Thyroid gland (tissue), 4 donors: ENCODE measurements at regions not wholly inside any gene's neighbourhood (a gene's known extent, or its start where the extent isn't known, plus 50 kb on each side); places are given as distances from the start of the nearest gene placed in this dataset.

Experiments
- CTCF ChIP-seq, 6 experiments: fragments of 200-600 bp in 3 of 6; fragments of 450-650 bp in 3 of 6; sonication (generic) in 3 of 6; IDR thresholded peaks; one replicate each; pipeline ENCODE4 v1.5.1; 2016 to 2019; ENCODE audit warnings: antibody characterized with exemption in 6 of 6, mild to moderate bottlenecking in 2 of 6, inconsistent platforms in 1 of 6, moderate library complexity in 1 of 6
- POLR2A ChIP-seq, 2 donors: fragments of 450-650 bp; IDR thresholded peaks; one replicate each; pipeline ENCODE4 v1.6.1; 2017; ENCODE audit warnings: antibody characterized with exemption in 2 of 2, mild to moderate bottlenecking in 2 of 2, moderate library complexity in 1 of 2

GRCh38 chr5:2019716-2020115 is 137.0 kb upstream of the IRX4 start:
- TF ChIP-seq POLR2A (IDR thresholded peaks at IDR 0.05) = no peak
- TF ChIP-seq CTCF (IDR thresholded peaks at IDR 0.05) = no peak
